Gastrocnemius medialis (tissue), 4 donors: ENCODE measurements at regions not wholly inside any gene's neighbourhood (a gene's known extent, or its start where the extent isn't known, plus 50 kb on each side); places are given as distances from the start of the nearest gene placed in this dataset.

ENCODE experiments used
- ATAC-seq, 2 donors: fragments of 150-250 bp; one replicate each; pipeline ENCODE4 v1.9.1; 2016
- DNase-seq, 2 donors: peaks; one replicate each; pipeline ENCODE4 v3.0.0-alpha.2; 2019
- H3K27ac ChIP-seq, 4 donors: fragments of 200-600 bp; sonication (generic); 1 replicate in 1 of 4; 2 replicates in 3 of 4; pipeline ENCODE4 v1.5.1; 2016 to 2018; ENCODE audit warnings: mild to moderate bottlenecking in 2 of 4, moderate library complexity in 1 of 4
- H3K27me3 ChIP-seq, 3 donors: fragments of 200-600 bp; sonication (generic) in 2 of 3; 1 replicate in 1 of 3; 2 replicates in 2 of 3; pipeline versions ENCODE4 v1.5.1 to v1.6.0; 2016 to 2019; ENCODE audit warnings: mild to moderate bottlenecking in 1 of 3, moderate library complexity in 1 of 3
- H3K36me3 ChIP-seq, 2 donors: fragments of 200-600 bp; sonication (generic) in 1 of 2; one replicate each; pipeline ENCODE4 v1.5.1; 2017 to 2018
- H3K4me1 ChIP-seq, 2 donors: fragments of 200-600 bp; sonication (generic) in 1 of 2; one replicate each; pipeline ENCODE4 v1.5.1; 2016 to 2017; ENCODE audit warnings: mild to moderate bottlenecking in 2 of 2
- H3K4me3 ChIP-seq, 4 donors: fragments of 200-600 bp; sonication (generic) in 3 of 4; 1 replicate in 1 of 4; 2 replicates in 3 of 4; pipeline ENCODE4 v1.5.1; 2016 to 2019; ENCODE audit warnings: mild to moderate bottlenecking in 2 of 4
- H3K9me3 ChIP-seq, 3 donors: fragments of 200-600 bp; sonication (generic) in 2 of 3; 1 replicate in 1 of 3; 2 replicates in 2 of 3; pipeline ENCODE4 v1.5.1; 2016 to 2019
- CTCF ChIP-seq, 5 experiments: fragments of 450-650 bp in 3 of 5; fragments of 200-600 bp in 2 of 5; sonication (generic) in 2 of 5; IDR thresholded peaks in 4 of 5; conservative IDR thresholded peaks in 1 of 5; 1 replicate in 4 of 5; 2 replicates in 1 of 5; pipeline ENCODE4 v1.5.1; 2016 to 2019; ENCODE audit warnings: antibody characterized with exemption in 5 of 5, mild to moderate bottlenecking in 3 of 5, moderate library complexity in 3 of 5
- POLR2A ChIP-seq, 2 donors: fragments of 450-650 bp; IDR thresholded peaks; one replicate each; pipeline ENCODE4 v1.6.1; 2017; ENCODE audit warnings: antibody characterized with exemption in 2 of 2, mild to moderate bottlenecking in 2 of 2, moderate library complexity in 2 of 2
- in situ Hi-C, 4 donors: fragments of 200-750 bp; cut with MboI; loops; one replicate each; pipeline versions ENCODE4 v1.15.0 to v1.8.0; 2017; ENCODE audit warnings: low sequenced_read_pairs in 4 of 4
- intact Hi-C: fragments of 100-400 bp; cut with DNase I; formaldehyde crosslinking; loops from one replicate; pipeline ENCODE4 v1.15.1; 2023; ENCODE audit warnings: low total_unique reads

DNA sequence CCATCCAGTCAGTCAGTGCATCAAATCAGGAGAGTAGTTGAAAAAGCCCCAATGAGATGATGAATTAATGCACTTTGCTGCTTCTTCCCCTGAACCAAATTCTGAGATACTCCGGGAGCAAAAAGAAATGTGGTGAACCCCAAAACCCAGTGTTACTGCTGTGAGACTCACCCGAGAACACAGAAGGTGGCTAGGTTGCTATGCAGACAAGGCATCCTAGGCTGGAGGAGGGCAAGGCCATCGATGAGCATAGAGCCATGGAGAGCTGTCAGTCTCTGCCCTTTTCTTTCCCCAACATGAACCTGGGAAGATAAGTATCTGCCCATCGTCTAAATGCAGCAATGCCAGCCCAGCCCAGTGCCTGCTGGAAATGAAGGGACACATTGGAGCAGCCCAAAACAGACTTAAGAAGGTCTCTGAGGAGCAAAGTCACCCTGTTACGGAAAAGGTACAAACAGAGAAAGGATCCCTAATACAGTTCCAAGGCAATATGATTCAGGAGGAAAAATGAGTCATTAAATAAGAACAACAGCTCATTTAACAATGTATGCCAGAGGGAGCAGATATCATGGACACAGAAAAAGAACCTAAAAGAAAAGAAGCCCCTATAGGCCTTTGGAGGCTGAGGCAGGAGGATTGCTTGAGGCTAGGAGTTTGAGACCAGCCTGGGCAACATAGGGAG lies 272.0 kb downstream of the FOXO1 start:
- Histone ChIP-seq H3K4me3 (no peak overlapping the region), H3K4me1 (peaks cover 0 to 6% of the 10 kb centered on the region in 2 donors), H3K36me3 (no peaks in the 10 kb centered on the region), H3K27me3 (no peaks in the 10 kb centered on the region), H3K27ac (no peak overlapping the region), H3K9me3 (no peaks in the 10 kb centered on the region)
- TF ChIP-seq CTCF (IDR thresholded peaks at IDR 0.05 in 4 of 5, conservative IDR thresholded peaks at IDR 0.05 in 1 of 5) (no peak), POLR2A (IDR thresholded peaks at IDR 0.05) (no peak)
- no peak for DNase-seq
- in situ Hi-C loops, result no loop called here
- no peak for ATAC-seq
- intact Hi-C loops, result no loop called here

GRCh38 chr13:40398065-40398464 lies 268.4 kb downstream of the FOXO1 start:
- no peaks in the 10 kb centered on the region for H3K9me3 ChIP-seq
- no peak overlapping the region for H3K27ac ChIP-seq
- in situ Hi-C loops, result no loop called here
- DNase-seq, result no peak
- H3K27me3 ChIP-seq, result no peaks in the 10 kb centered on the region
- intact Hi-C loops, result no loop called here
- ATAC-seq, result no peak
- H3K36me3 ChIP-seq, result no peaks in the 10 kb centered on the region
- no peak overlapping the region for H3K4me3 ChIP-seq
- TF ChIP-seq POLR2A (IDR thresholded peaks at IDR 0.05), result no peak
- no peak for TF ChIP-seq CTCF (IDR thresholded peaks at IDR 0.05 in 4 of 5, conservative IDR thresholded peaks at IDR 0.05 in 1 of 5)
- peaks cover 12 to 13% of the 10 kb centered on the region in 2 donors for H3K4me1 ChIP-seq

DNA sequence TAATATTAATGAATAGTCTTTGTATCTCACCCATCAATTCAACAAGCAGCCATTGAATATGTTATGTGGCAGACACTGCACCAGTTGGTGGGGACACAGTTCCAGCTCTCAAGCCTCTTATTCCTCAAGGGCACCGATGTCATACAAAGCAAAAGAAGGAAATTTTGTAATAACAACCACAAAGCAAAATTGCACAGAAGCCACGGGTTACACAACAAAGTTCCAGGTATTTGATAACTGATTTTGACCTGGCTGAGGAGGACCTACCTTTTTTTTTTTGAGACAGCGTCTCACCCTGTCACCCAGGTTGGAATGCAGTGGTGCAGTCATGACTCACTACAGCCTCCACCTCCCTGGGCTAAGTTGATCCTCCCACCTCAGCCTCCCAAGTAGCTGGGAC lies 266.7 kb downstream of the FOXO1 start:
- in situ Hi-C loops, result no loop called here
- Histone ChIP-seq H3K9me3 (no peaks in the 10 kb centered on the region), H3K27ac (no peak overlapping the region), H3K4me3 (no peak overlapping the region), H3K36me3 (no peaks in the 10 kb centered on the region), H3K4me1 (peaks cover 15 to 22% of the 10 kb centered on the region in 2 donors), H3K27me3 (no peaks in the 10 kb centered on the region)
- TF ChIP-seq CTCF (IDR thresholded peaks at IDR 0.05 in 4 of 5, conservative IDR thresholded peaks at IDR 0.05 in 1 of 5), result no peak
- no peak for TF ChIP-seq POLR2A (IDR thresholded peaks at IDR 0.05)
- intact Hi-C loops, result no loop called here
- ATAC-seq (no peak), DNase-seq (no peak)

GRCh38 chr13:40401911-40402776 lies 264.3 kb downstream of the FOXO1 start:
- Histone ChIP-seq H3K27me3 (no peaks in the 10 kb centered on the region), H3K27ac (peak overlapping the region; percentile 48 to 75 (median 56)), H3K4me3 (peak overlapping the region in 2 of 4 donors; percentile 10 to 25), H3K4me1 (peaks cover 32 to 42% of the 10 kb centered on the region in 2 donors), H3K36me3 (no peaks in the 10 kb centered on the region), H3K9me3 (no peaks in the 10 kb centered on the region)
- peak; percentile 85 to 95 for DNase-seq
- intact Hi-C loops, result loop anchor here (2.0 kb wide), 2 partner anchors 49 to 265 kb away; partner anchors contain the start of gene FOXO1
- peak; percentile 78 to 86 for ATAC-seq
- in situ Hi-C loops, result no loop called here
- TF ChIP-seq CTCF (IDR thresholded peaks at IDR 0.05 in 4 of 5, conservative IDR thresholded peaks at IDR 0.05 in 1 of 5) (no peak), POLR2A (IDR thresholded peaks at IDR 0.05) (no peak)
